ENCODE measurements at regions not wholly inside any gene's neighbourhood (a gene's known extent, or its start where the extent isn't known, plus 50 kb on each side); places are given as distances from the start of the nearest gene placed in this dataset.

- no peak for TF ChIP-seq SIN3A (IDR thresholded peaks at IDR 0.05; ENCODE audit: borderline replicate concordance, low read depth, low read length)
- TF ChIP-seq MXI1 (IDR thresholded peaks at IDR 0.05; ENCODE audit: low read depth, low read length) = no peak
- TF ChIP-seq RFX5 (IDR thresholded peaks at IDR 0.05; ENCODE audit: low read length) = no peak
- TF ChIP-seq PBX3 (IDR thresholded peaks at IDR 0.05) = peak; percentile 81
- no peak for TF ChIP-seq CTCF (IDR thresholded peaks at IDR 0.05)
- TF ChIP-seq GATA2 (CRISPR knock-in tag; IDR thresholded peaks at IDR 0.05) = no peak
- TF ChIP-seq SMC3 (IDR thresholded peaks at IDR 0.05; ENCODE audit: low read depth, low read length) = no peak
- TF ChIP-seq FOXM1 (IDR thresholded peaks at IDR 0.05; ENCODE audit: low read depth) = no peak
- TF ChIP-seq RXRA (IDR thresholded peaks at IDR 0.05; ENCODE audit: borderline replicate concordance, low read depth) = 0 out of 2 replicates have a peak, but pooled peaks have one; percentile 47
- TF ChIP-seq JUND (IDR thresholded peaks at IDR 0.05) = peak; percentile 89
- no peak for TF ChIP-seq TAF1 (IDR thresholded peaks at IDR 0.05; ENCODE audit: borderline replicate concordance, low read depth, low read length)
- TF ChIP-seq FOXJ3 (CRISPR knock-in tag; IDR thresholded peaks at IDR 0.05) = no peak
- TF ChIP-seq RAD21 (IDR thresholded peaks at IDR 0.05; ENCODE audit: low read length) = no peak
- TF ChIP-seq ZBTB33 (IDR thresholded peaks at IDR 0.05; ENCODE audit: borderline replicate concordance, low read depth) = no peak
- peak; percentile 16; the same call in 1 of the 2 replicates for TF ChIP-seq FOSL2 (IDR thresholded peaks at IDR 0.05; ENCODE audit: borderline replicate concordance, low read depth)
- TF ChIP-seq RCOR1 (IDR thresholded peaks at IDR 0.05; ENCODE audit: low read length) = no peak
- no peak for TF ChIP-seq EZH2phosphoT487 (IDR thresholded peaks at IDR 0.05; ENCODE audit: borderline replicate concordance, low read depth)
- TF ChIP-seq CHD2 (IDR thresholded peaks at IDR 0.05; ENCODE audit: low read length, partially characterized antibody) = no peak
- TF ChIP-seq NRF1 (IDR thresholded peaks at IDR 0.05; ENCODE audit: low read depth, low read length) = no peak
- no peak for TF ChIP-seq MEF2A (IDR thresholded peaks at IDR 0.05; ENCODE audit: borderline replicate concordance, low read depth)
Observed at GRCh38 chr2:57881998-57882888, 164.4 kb upstream of the VRK2 start (continued).
